ENCODE measurements at regions not wholly inside any gene's neighbourhood (a gene's known extent, or its start where the extent isn't known, plus 50 kb on each side); places are given as distances from the start of the nearest gene placed in this dataset.

GRCh38 chr7:68449816-68450215 lies 1148.5 kb upstream of the AUTS2 start:
- Histone ChIP-seq H3K14ac (ENCODE audit: insufficient read length) (no peak overlapping the region), H4K91ac (replicated peaks; ENCODE audit: insufficient read length, low read length) (no peak overlapping the region), H3K36me3 (ENCODE audit: control insufficient read depth in 2 of 4, insufficient read depth in 4 of 4, low read length in 3 of 4) (no peaks in the 10 kb centered on the region), H3K4me3 (ENCODE audit: extremely low read depth in 1 of 4, insufficient read depth in 2 of 4, low read depth in 3 of 4, low read length in 4 of 4) (no peak overlapping the region), H2BK20ac (ENCODE audit: low read length) (no peak overlapping the region), H3K79me1 (ENCODE audit: low read depth, low read length) (no peaks in the 10 kb centered on the region), H2BK120ac (replicated peaks; ENCODE audit: low read depth, low read length) (no peak overlapping the region), H2BK12ac (ENCODE audit: low read depth, low read length) (no peak overlapping the region), H3K27me3 (replicated peaks in 1 of 4; ENCODE audit: control insufficient read depth in 3 of 4, extremely low read depth in 1 of 4, insufficient read depth in 3 of 4, low read length in 3 of 4) (no peaks in the 10 kb centered on the region), H3K23me2 (ENCODE audit: low read depth, low read length) (no peaks in the 10 kb centered on the region; the same call in 1 of the 2 replicates), H2BK5ac (ENCODE audit: low read depth, low read length) (no peak overlapping the region), H2AFZ (ENCODE audit: low read length) (no peak overlapping the region), H3K4ac (replicated peaks; ENCODE audit: insufficient read length, low read depth, low read length) (no peak overlapping the region), H3K23ac (ENCODE audit: insufficient read length) (no peak overlapping the region), H4K5ac (ENCODE audit: insufficient read length, low read depth, low read length) (no peak overlapping the region), H3K79me2 (ENCODE audit: control insufficient read depth in 1 of 2, insufficient read depth in 2 of 2, low read length in 2 of 2) (no peaks in the 10 kb centered on the region), H3K56ac (replicated peaks; ENCODE audit: insufficient read length, low read depth, low read length) (no peak overlapping the region), H3K18ac (ENCODE audit: extremely low read depth, low read length) (no peak overlapping the region), H3K9ac (replicated peaks in 1 of 4; ENCODE audit: extremely low read depth in 1 of 4, low read depth in 3 of 4, low read length in 3 of 4) (no peak overlapping the region), H3K27ac (ENCODE audit: low read depth, low read length) (no peak overlapping the region), H3K9me3 (ENCODE audit: insufficient read depth in 2 of 2, low read depth in 1 of 2, low read length in 1 of 2) (no peaks in the 10 kb centered on the region), H4K8ac (ENCODE audit: extremely low read depth, insufficient read depth, low read length) (no peak overlapping the region), H3K4me1 (replicated peaks in 1 of 4; ENCODE audit: control insufficient read depth in 3 of 4, insufficient read depth in 4 of 4, low read length in 3 of 4) (no peaks in the 10 kb centered on the region), H2AK5ac (ENCODE audit: low read depth, low read length) (no peak overlapping the region), H4K20me1 (replicated peaks in 1 of 2; ENCODE audit: control insufficient read depth in 1 of 2, insufficient read depth in 2 of 2, low read length in 2 of 2) (no peaks in the 10 kb centered on the region), H3K4me2 (ENCODE audit: insufficient read depth in 1 of 2, low read depth in 2 of 2, low read length in 2 of 2) (no peak overlapping the region), H2BK15ac (ENCODE audit: low read length) (no peak overlapping the region)
- FAIRE-seq, result no peak
- ChIA-PET POLR2A (ENCODE audit: partially characterized antibody) (no interaction called here), CTCF (ENCODE audit: partially characterized antibody) (no interaction called here)
- WGBS, 2 experiments (ENCODE audit: extremely low coverage in 1 of 2, insufficient coverage in 1 of 2, insufficient read length in 1 of 2, insufficient replicate concordance in 2 of 2, low coverage in 1 of 2, low lambda C conversion rate in 2 of 2, missing lambda C conversion rate in 1 of 2), result 90% methylated on average over 5 of the region's 5 CpGs; no CpG with 5 or more reads in 1 of the 2 experiments
- DNase-seq (ENCODE audit: low read depth in 1 of 2, low spot score in 2 of 2), result no peak
- TF ChIP-seq SIX5 (IDR thresholded peaks at IDR 0.05; ENCODE audit: low read depth, low read length) (no peak), USF2 (IDR thresholded peaks at IDR 0.05; ENCODE audit: low read length) (no peak), ZNF274 (IDR thresholded peaks at IDR 0.05; ENCODE audit: borderline replicate concordance, extremely low read depth, low read length) (no peak), CHD2 (IDR thresholded peaks at IDR 0.05; ENCODE audit: low read length) (no peak), PHF8 (conservative IDR thresholded peaks at IDR 0.05; ENCODE audit: low read depth, low read length) (no peak)

Measured in H1 (cell line).